Ovary (tissue), 3 donors: ENCODE measurements at regions not wholly inside any gene's neighbourhood (a gene's known extent, or its start where the extent isn't known, plus 50 kb on each side); places are given as distances from the start of the nearest gene placed in this dataset.

Source experiments
- EP300 ChIP-seq: sonication (generic); formaldehyde crosslinking; IDR thresholded peaks from one replicate; pipeline ENCODE4 v1.6.1; 2017; ENCODE audit warnings: antibody characterized with exemption
- POLR2A ChIP-seq: fragments of 450-650 bp; IDR thresholded peaks from one replicate; pipeline ENCODE4 v1.6.1; 2017; ENCODE audit warnings: antibody characterized with exemption, mild to moderate bottlenecking, moderate library complexity
- TF ChIP-seq, protein P1 (sequence below), 3 donors: fragments of 450-650 bp in 2 of 3; fragments of 200-600 bp in 1 of 3; IDR thresholded peaks; one replicate each; pipeline versions ENCODE4 v1.5.1 to v1.8.0; 2016 to 2022; ENCODE audit warnings: antibody characterized with exemption in 3 of 3, mild to moderate bottlenecking in 1 of 3
- donor health status: DM: no; HTN: no; CAD: no.

GRCh38 chr4:165810726-165811125 lies 62.3 kb upstream of the TLL1 start:
- TF ChIP-seq, protein P1, sequence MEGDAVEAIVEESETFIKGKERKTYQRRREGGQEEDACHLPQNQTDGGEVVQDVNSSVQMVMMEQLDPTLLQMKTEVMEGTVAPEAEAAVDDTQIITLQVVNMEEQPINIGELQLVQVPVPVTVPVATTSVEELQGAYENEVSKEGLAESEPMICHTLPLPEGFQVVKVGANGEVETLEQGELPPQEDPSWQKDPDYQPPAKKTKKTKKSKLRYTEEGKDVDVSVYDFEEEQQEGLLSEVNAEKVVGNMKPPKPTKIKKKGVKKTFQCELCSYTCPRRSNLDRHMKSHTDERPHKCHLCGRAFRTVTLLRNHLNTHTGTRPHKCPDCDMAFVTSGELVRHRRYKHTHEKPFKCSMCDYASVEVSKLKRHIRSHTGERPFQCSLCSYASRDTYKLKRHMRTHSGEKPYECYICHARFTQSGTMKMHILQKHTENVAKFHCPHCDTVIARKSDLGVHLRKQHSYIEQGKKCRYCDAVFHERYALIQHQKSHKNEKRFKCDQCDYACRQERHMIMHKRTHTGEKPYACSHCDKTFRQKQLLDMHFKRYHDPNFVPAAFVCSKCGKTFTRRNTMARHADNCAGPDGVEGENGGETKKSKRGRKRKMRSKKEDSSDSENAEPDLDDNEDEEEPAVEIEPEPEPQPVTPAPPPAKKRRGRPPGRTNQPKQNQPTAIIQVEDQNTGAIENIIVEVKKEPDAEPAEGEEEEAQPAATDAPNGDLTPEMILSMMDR (IDR thresholded peaks at IDR 0.05), result no peak
- no peak for TF ChIP-seq EP300
- TF ChIP-seq POLR2A, result no peak
